Lower lobe of right lung (tissue), 2 donors: ENCODE measurements at regions not wholly inside any gene's neighbourhood (a gene's known extent, or its start where the extent isn't known, plus 50 kb on each side); places are given as distances from the start of the nearest gene placed in this dataset.

ENCODE experiments used
- ATAC-seq, 2 donors: fragments of 200-7000 bp; cut with Tn5 transposase; one replicate each; pipeline ENCODE4 v1.9.1; 2020 to 2022; ENCODE audit warnings: mild to moderate bottlenecking in 2 of 2, moderate library complexity in 2 of 2
- DNase-seq: peaks from one replicate; pipeline ENCODE4 v3.0.0-alpha.2; 2020
- H3K27ac ChIP-seq: fragments of 200-600 bp; one replicate; pipeline ENCODE4 v1.8.0; 2022
- H3K27me3 ChIP-seq: fragments of 200-600 bp; one replicate; pipeline ENCODE4 v1.8.0; 2022; ENCODE audit warnings: low read depth
- H3K36me3 ChIP-seq: fragments of 200-600 bp; one replicate; pipeline ENCODE4 v1.8.0; 2022; ENCODE audit warnings: mild to moderate bottlenecking
- H3K4me1 ChIP-seq: fragments of 200-600 bp; one replicate; pipeline ENCODE4 v1.8.0; 2022
- H3K4me3 ChIP-seq: fragments of 200-600 bp; one replicate; pipeline ENCODE4 v1.8.0; 2022; ENCODE audit warnings: mild to moderate bottlenecking
- H3K9me3 ChIP-seq: fragments of 200-600 bp; one replicate; pipeline ENCODE4 v1.8.0; 2022
- intact Hi-C: fragments of 100-400 bp; cut with DNase I; formaldehyde crosslinking; loops from one replicate; pipeline ENCODE4 v1.11.0; 2022
- TF ChIP-seq, protein P1 (sequence below): fragments of 200-600 bp; IDR thresholded peaks from one replicate; pipeline ENCODE4 v1.8.0; 2022; ENCODE audit warnings: antibody characterized with exemption, mild to moderate bottlenecking
- donor health status: DM: no; HTN: yes; CAD: no; lungs with severe emphysema.

DNA sequence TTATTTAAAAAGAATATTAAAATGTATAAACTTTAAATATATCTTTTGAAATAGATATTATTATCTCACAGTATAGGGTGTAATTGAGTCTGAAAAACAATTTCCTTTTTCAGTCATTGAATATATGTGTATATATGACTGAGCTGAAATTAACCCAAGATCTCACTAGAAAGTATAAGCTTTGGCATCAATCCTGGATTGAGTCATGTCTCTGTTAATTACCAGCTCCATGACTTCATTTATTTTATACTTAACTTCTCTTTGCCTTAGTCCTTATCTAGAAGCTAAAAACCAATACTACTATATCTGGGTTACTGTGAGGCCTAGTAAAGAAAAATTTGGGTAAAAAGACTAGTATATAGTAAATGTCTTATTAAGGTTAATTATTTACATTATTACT is 1020.3 kb downstream of the LRFN5 start:
- TF ChIP-seq, protein P1, sequence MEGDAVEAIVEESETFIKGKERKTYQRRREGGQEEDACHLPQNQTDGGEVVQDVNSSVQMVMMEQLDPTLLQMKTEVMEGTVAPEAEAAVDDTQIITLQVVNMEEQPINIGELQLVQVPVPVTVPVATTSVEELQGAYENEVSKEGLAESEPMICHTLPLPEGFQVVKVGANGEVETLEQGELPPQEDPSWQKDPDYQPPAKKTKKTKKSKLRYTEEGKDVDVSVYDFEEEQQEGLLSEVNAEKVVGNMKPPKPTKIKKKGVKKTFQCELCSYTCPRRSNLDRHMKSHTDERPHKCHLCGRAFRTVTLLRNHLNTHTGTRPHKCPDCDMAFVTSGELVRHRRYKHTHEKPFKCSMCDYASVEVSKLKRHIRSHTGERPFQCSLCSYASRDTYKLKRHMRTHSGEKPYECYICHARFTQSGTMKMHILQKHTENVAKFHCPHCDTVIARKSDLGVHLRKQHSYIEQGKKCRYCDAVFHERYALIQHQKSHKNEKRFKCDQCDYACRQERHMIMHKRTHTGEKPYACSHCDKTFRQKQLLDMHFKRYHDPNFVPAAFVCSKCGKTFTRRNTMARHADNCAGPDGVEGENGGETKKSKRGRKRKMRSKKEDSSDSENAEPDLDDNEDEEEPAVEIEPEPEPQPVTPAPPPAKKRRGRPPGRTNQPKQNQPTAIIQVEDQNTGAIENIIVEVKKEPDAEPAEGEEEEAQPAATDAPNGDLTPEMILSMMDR = no peak
- intact Hi-C loops = no loop called here
- Histone ChIP-seq H3K36me3 (no peaks in the 10 kb centered on the region), H3K27me3 (no peaks in the 10 kb centered on the region), H3K9me3 (no peaks in the 10 kb centered on the region), H3K27ac (no peak overlapping the region), H3K4me1 (no peaks in the 10 kb centered on the region), H3K4me3 (no peak overlapping the region)
- no peak for DNase-seq
- no peak for ATAC-seq

DNA sequence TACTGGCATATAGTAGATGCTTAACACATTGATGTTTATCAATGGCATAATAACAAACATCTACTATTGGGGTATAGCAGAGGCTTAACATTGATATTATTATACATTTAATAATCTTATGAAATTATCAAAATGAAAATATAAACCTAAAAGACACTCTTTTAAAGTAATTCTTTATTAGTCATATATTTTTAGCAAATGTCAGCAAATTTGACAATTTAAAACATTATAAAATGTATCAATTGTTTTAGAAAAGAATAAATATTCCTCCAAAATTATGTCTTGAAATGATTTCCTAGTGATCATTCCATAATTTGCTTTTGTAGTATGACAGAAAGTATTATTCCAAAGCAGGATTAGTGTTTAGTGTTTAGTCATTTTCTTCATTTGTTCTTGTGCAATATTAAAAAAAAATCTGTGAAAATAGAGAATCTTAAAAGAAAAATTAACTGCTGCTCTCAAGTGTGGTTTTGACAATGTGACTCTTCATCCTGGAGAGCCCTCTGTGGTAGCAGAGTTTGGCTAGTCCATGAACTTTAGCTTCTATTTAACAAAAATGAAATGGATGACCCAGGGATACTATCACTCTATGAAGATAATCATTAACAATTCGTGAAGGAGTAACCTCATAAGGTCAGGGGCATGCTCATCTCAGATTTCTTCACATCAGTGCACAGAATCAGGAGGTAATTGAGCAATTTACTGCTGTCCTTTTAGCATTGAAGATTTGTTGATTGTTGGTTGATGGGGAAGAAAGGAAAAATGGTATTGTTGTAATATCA is 1018.5 kb downstream of the LRFN5 start:
- TF ChIP-seq, protein P1 = no peak
- intact Hi-C loops = no loop called here
- Histone ChIP-seq H3K27me3 (no peaks in the 10 kb centered on the region), H3K27ac (no peak overlapping the region), H3K9me3 (no peaks in the 10 kb centered on the region), H3K36me3 (no peaks in the 10 kb centered on the region), H3K4me3 (no peak overlapping the region), H3K4me1 (no peaks in the 10 kb centered on the region)
- DNase-seq = no peak
- no peak for ATAC-seq

DNA sequence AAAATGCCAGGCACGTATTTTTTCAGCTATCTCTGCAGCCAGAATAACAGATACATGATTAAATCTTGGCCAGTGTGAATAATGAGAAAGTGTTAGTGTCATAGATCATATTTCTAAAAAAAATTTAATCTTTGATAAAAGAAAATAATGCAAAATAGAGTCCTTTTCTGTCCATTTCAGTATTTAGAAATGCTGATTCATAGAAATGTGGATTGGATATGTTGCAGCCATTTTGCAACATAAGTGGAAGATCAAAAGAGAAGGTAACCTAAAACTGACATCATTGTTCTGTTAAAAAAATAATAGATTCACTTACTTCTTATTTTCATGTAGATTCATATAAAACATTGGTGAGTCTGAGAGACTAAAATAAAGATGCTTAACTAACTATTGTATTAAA is 1010.3 kb downstream of the LRFN5 start:
- no peaks in the 10 kb centered on the region for H3K27me3 ChIP-seq
- no peak overlapping the region for H3K4me3 ChIP-seq
- ATAC-seq (no peak), DNase-seq (no peak)
- no peaks in the 10 kb centered on the region for H3K9me3 ChIP-seq
- TF ChIP-seq, protein P1 = no peak
- intact Hi-C loops = no loop called here
- H3K36me3 ChIP-seq = no peaks in the 10 kb centered on the region
- no peaks in the 10 kb centered on the region for H3K4me1 ChIP-seq
- H3K27ac ChIP-seq = no peak overlapping the region

DNA sequence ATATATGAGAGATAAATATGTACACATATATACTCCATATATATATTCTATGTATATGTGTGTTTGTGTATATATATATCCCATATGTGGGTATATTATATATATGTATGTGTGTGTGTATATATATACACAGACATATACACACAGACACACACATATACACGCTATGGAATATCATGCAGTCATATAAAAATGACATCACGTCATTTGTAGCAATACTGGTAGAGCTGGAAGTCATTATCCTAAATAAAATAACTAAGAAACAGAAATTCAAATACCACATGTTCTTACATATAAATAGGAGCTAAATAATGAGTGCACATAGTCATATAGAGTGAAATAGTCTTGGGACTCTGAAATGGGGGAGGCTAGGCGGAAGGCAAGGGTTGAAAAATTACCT is 1000.2 kb downstream of the LRFN5 start:
- no peaks in the 10 kb centered on the region for H3K4me1 ChIP-seq
- H3K27ac ChIP-seq = no peak overlapping the region
- no peak overlapping the region for H3K4me3 ChIP-seq
- no peaks in the 10 kb centered on the region for H3K9me3 ChIP-seq
- H3K36me3 ChIP-seq = no peaks in the 10 kb centered on the region
- no peaks in the 10 kb centered on the region for H3K27me3 ChIP-seq
- intact Hi-C loops = no loop called here
- TF ChIP-seq, protein P1 = no peak
- ATAC-seq (no peak), DNase-seq (no peak)

DNA sequence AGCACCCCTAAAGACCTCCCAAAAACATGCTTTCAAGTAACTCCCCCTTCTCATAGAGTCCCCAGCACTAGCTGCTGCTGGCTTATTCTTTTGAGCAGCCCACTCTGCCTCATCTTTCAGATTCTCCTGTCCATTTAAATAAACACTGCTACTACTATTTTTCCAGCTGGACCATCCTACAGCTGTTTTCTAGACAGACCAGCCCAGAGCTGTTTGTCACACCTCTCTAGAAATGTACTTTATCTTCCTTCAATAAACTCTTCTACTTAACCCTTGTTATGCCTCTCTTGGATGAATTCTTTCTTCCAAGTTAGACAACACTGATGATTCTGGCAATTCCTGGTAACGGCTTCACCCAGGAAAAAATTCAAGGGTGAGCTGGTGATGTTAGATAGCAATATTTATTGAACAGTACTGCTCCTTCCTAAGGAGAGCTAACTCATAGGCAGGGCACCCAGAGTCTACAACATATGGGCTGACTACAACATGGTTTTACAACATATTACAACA is 995.7 kb downstream of the LRFN5 start:
- intact Hi-C loops = no loop called here
- Histone ChIP-seq H3K36me3 (no peaks in the 10 kb centered on the region), H3K27me3 (no peaks in the 10 kb centered on the region), H3K9me3 (no peaks in the 10 kb centered on the region), H3K27ac (no peak overlapping the region), H3K4me3 (no peak overlapping the region), H3K4me1 (no peaks in the 10 kb centered on the region)
- TF ChIP-seq, protein P1 = no peak
- ATAC-seq (no peak), DNase-seq (no peak)
